Spleen (tissue), 11 donors: ENCODE measurements at regions not wholly inside any gene's neighbourhood (a gene's known extent, or its start where the extent isn't known, plus 50 kb on each side); places are given as distances from the start of the nearest gene placed in this dataset.

Experiments
- DNase-seq: peaks from one replicate; pipeline ENCODE4 v3.0.0-alpha.2; 2020
- H3K27ac ChIP-seq, 8 donors: fragments of 200-600 bp; sonication (generic) in 7 of 8; 1 replicate in 4 of 8; 2 replicates in 4 of 8; pipeline versions ENCODE4 v1.5.0 to v1.8.0; 2016 to 2021; ENCODE audit warnings: inconsistent platforms in 4 of 8, mild to moderate bottlenecking in 4 of 8, moderate library complexity in 1 of 8
- H3K27me3 ChIP-seq, 7 donors: fragments of 200-600 bp; sonication (generic) in 6 of 7; replicated peaks in 1 of 7; 1 replicate in 4 of 7; 2 replicates in 3 of 7; pipeline versions ENCODE4 v1.5.0 to v1.8.0; 2016 to 2021; ENCODE audit warnings: inconsistent platforms in 3 of 7, mild to moderate bottlenecking in 1 of 7
- H3K36me3 ChIP-seq, 6 donors: fragments of 200-600 bp; sonication (generic) in 5 of 6; 1 replicate in 4 of 6; 2 replicates in 2 of 6; pipeline versions ENCODE4 v1.5.0 to v1.8.0; 2016 to 2021; ENCODE audit warnings: inconsistent platforms in 2 of 6
- H3K4me1 ChIP-seq, 6 donors: fragments of 200-600 bp; sonication (generic) in 5 of 6; 1 replicate in 3 of 6; 2 replicates in 3 of 6; pipeline versions ENCODE4 v1.5.0 to v1.8.0; 2016 to 2021; ENCODE audit warnings: inconsistent platforms in 3 of 6
- H3K4me3 ChIP-seq, 8 donors: fragments of 200-600 bp; sonication (generic) in 7 of 8; 1 replicate in 4 of 8; 2 replicates in 4 of 8; pipeline versions ENCODE4 v1.5.0 to v1.8.0; 2016 to 2021; ENCODE audit warnings: inconsistent platforms in 4 of 8, mild to moderate bottlenecking in 4 of 8, moderate library complexity in 2 of 8
- H3K9me3 ChIP-seq, 8 donors: fragments of 200-600 bp; sonication (generic) in 7 of 8; 1 replicate in 4 of 8; 2 replicates in 4 of 8; pipeline versions ENCODE4 v1.5.0 to v1.8.0; 2016 to 2021; ENCODE audit warnings: inconsistent platforms in 4 of 8
- POLR2A ChIP-seq, 3 donors: fragments of 450-650 bp; IDR thresholded peaks; one replicate each; pipeline ENCODE4 v1.5.1; 2017; ENCODE audit warnings: antibody characterized with exemption in 3 of 3, mild to moderate bottlenecking in 1 of 3
- POLR2AphosphoS5 ChIP-seq, 3 donors: sonication (generic); formaldehyde crosslinking; IDR thresholded peaks; one replicate each; pipeline ENCODE4 v1.5.1; 2017; ENCODE audit warnings: antibody characterized with exemption in 3 of 3
- WGBS, 5 donors: extraction: QIAGEN DNeasy Blood & Tissue Kit in 3 of 5; methylation state at CpG; one replicate each; pipeline versions ENCODE4 v1.1.5 to v1.1.7; 2013 to 2018; 5-methylcytosine and 5-hydroxymethylcytosine counted together
- intact Hi-C: fragments of 100-400 bp; cut with DNase I; formaldehyde crosslinking; loops from one replicate; pipeline ENCODE4 v1.15.0; 2023; ENCODE audit warnings: low total_unique reads
- TF ChIP-seq, protein P1 (sequence below), 11 experiments: fragments of 200-600 bp in 7 of 11; fragments of 450-650 bp in 4 of 11; sonication (generic) in 4 of 11; IDR thresholded peaks in 8 of 11; conservative IDR thresholded peaks in 3 of 11; 1 replicate in 7 of 11; 2 replicates in 4 of 11; pipeline versions ENCODE4 v1.4.0 to v1.8.0; 2016 to 2021; ENCODE audit warnings: antibody characterized with exemption in 11 of 11, inconsistent platforms in 4 of 11, mild to moderate bottlenecking in 1 of 11
- donor health status: healthy with polysubstance abuse.
- donor health status: DM: no; HTN: no; CAD: no; lungs with moderate emphysema.
- donor health status: DM: no; HTN: no; CAD: no.
- donor health status: Bipolar disorder and iron deficiency.
- donor health status: healthy.
- donor health status: DM: no; HTN: no; CAD: no.
- donor health status: DM: yes; HTN: yes; CAD: no.

GRCh38 chr2:47237375-47238334, 61.3 kb upstream of the CALM2 start:
- TF ChIP-seq POLR2AphosphoS5 (IDR thresholded peaks at IDR 0.05) (no peak), POLR2A (IDR thresholded peaks at IDR 0.05) (no peak)
- TF ChIP-seq, protein P1, sequence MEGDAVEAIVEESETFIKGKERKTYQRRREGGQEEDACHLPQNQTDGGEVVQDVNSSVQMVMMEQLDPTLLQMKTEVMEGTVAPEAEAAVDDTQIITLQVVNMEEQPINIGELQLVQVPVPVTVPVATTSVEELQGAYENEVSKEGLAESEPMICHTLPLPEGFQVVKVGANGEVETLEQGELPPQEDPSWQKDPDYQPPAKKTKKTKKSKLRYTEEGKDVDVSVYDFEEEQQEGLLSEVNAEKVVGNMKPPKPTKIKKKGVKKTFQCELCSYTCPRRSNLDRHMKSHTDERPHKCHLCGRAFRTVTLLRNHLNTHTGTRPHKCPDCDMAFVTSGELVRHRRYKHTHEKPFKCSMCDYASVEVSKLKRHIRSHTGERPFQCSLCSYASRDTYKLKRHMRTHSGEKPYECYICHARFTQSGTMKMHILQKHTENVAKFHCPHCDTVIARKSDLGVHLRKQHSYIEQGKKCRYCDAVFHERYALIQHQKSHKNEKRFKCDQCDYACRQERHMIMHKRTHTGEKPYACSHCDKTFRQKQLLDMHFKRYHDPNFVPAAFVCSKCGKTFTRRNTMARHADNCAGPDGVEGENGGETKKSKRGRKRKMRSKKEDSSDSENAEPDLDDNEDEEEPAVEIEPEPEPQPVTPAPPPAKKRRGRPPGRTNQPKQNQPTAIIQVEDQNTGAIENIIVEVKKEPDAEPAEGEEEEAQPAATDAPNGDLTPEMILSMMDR (IDR thresholded peaks at IDR 0.05 in 8 of 11, conservative IDR thresholded peaks at IDR 0.05 in 3 of 11): no peak
- no peaks in the 10 kb centered on the region for H3K9me3 ChIP-seq
- intact Hi-C loops: no loop called here
- 67 to 95% (median 79%) methylated on average over 12 of the region's 12 CpGs for WGBS, 5 donors
- H3K4me1 ChIP-seq: no peaks in the 10 kb centered on the region
- H3K27me3 ChIP-seq: no peaks in the 10 kb centered on the region
- no peaks in the 10 kb centered on the region for H3K36me3 ChIP-seq
- H3K27ac ChIP-seq: no peak overlapping the region
- H3K4me3 ChIP-seq: no peak overlapping the region
- no peak for DNase-seq

GRCh38 chr2:47236503-47237215, 60.3 kb upstream of the CALM2 start:
- no peak for DNase-seq
- H3K4me3 ChIP-seq: no peak overlapping the region
- TF ChIP-seq POLR2AphosphoS5 (IDR thresholded peaks at IDR 0.05) (no peak), POLR2A (IDR thresholded peaks at IDR 0.05) (no peak)
- TF ChIP-seq, protein P1 (IDR thresholded peaks at IDR 0.05 in 8 of 11, conservative IDR thresholded peaks at IDR 0.05 in 3 of 11): no peak
- intact Hi-C loops: no loop called here
- H3K36me3 ChIP-seq: no peaks in the 10 kb centered on the region
- WGBS, 5 donors: 85 to 98% (median 91%) methylated on average over 2 of the region's 2 CpGs
- H3K27ac ChIP-seq: no peak overlapping the region
- no peaks in the 10 kb centered on the region for H3K27me3 ChIP-seq
- no peaks in the 10 kb centered on the region for H3K9me3 ChIP-seq
- H3K4me1 ChIP-seq: no peaks in the 10 kb centered on the region

GRCh38 chr2:47235132-47235531, 58.8 kb upstream of the CALM2 start:
- Histone ChIP-seq H3K4me3 (no peak overlapping the region), H3K9me3 (no peaks in the 10 kb centered on the region), H3K36me3 (no peaks in the 10 kb centered on the region), H3K4me1 (no peaks in the 10 kb centered on the region), H3K27me3 (no peaks in the 10 kb centered on the region), H3K27ac (no peak overlapping the region)
- WGBS, 5 donors: 91 to 100% (median 93%) methylated on average over 2 of the region's 2 CpGs
- DNase-seq: no peak
- intact Hi-C loops: no loop called here
- TF ChIP-seq POLR2AphosphoS5 (IDR thresholded peaks at IDR 0.05) (no peak), POLR2A (IDR thresholded peaks at IDR 0.05) (no peak)
- TF ChIP-seq, protein P1 (IDR thresholded peaks at IDR 0.05 in 8 of 11, conservative IDR thresholded peaks at IDR 0.05 in 3 of 11): no peak

DNA sequence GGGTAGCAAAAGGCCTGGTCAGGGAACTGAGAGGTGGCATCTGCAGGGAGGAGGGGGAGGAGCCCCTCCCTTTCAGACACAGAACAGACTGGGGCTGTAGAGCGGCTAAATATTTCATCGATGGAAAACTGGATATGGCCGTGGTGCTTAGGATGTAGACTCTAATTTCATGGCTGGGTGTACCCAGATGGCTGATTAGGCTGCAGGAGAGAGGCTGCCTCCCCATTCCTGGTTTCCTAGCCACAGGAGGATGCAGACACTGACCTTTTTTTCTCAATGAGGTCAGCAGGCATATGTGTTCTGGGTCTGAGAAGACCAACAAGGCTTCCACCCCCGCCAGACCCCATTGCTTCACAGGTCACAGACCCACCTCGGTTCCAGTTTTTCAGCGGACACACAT, 58.1 kb upstream of the CALM2 start:
- intact Hi-C loops: no loop called here
- no peaks in the 10 kb centered on the region for H3K4me1 ChIP-seq

More for the DNA sequence above, 58.1 kb upstream of the CALM2 start:
- no peak overlapping the region for H3K4me3 ChIP-seq
- 90 to 96% (median 92%) methylated on average over 6 of the region's 6 CpGs for WGBS, 5 donors
- H3K27me3 ChIP-seq: no peaks in the 10 kb centered on the region
- no peak for DNase-seq
- TF ChIP-seq POLR2AphosphoS5 (IDR thresholded peaks at IDR 0.05) (no peak), POLR2A (IDR thresholded peaks at IDR 0.05) (no peak)
- TF ChIP-seq, protein P1 (IDR thresholded peaks at IDR 0.05 in 8 of 11, conservative IDR thresholded peaks at IDR 0.05 in 3 of 11): no peak
- no peaks in the 10 kb centered on the region for H3K9me3 ChIP-seq
- H3K27ac ChIP-seq: no peak overlapping the region
- H3K36me3 ChIP-seq: no peaks in the 10 kb centered on the region
